ENCODE measurements at regions not wholly inside any gene's neighbourhood (a gene's known extent, or its start where the extent isn't known, plus 50 kb on each side); places are given as distances from the start of the nearest gene placed in this dataset.

GRCh38 chr21:15445327-15445726, 284.5 kb upstream of the USP25 start:
- no peak for TF ChIP-seq POLR2A (IDR thresholded peaks at IDR 0.05; ENCODE audit: low read depth, low read length)
- TF ChIP-seq POLR2AphosphoS5 (IDR thresholded peaks at IDR 0.05; ENCODE audit: low read depth, low read length) = no peak
- TF ChIP-seq PAX5 (IDR thresholded peaks at IDR 0.05; ENCODE audit: insufficient read depth, low read length, severe bottlenecking) = no peak
- TF ChIP-seq TAF1 (IDR thresholded peaks at IDR 0.05; ENCODE audit: low read depth, low read length) = no peak
- TF ChIP-seq POU2F2 (IDR thresholded peaks at IDR 0.05; ENCODE audit: low read depth, low read length) = no peak
